ENCODE measurements at regions not wholly inside any gene's neighbourhood (a gene's known extent, or its start where the extent isn't known, plus 50 kb on each side); places are given as distances from the start of the nearest gene placed in this dataset.
"Not testable (repeated sequence)": the region's sequence is repeated elsewhere in the genome, so short reads cannot be mapped to it uniquely, and the experiment has no call there.

GRCh38 chr5:82644766-82645165 is 366.6 kb upstream of the RPS23 start:
- DNase-seq (ENCODE audit: low read depth in 2 of 2), result no peak

GRCh38 chr5:82644229-82644628 is 366.1 kb upstream of the RPS23 start:
- no peak for DNase-seq (ENCODE audit: low read depth in 2 of 2)

GRCh38 chr5:82642313-82642712 is 364.2 kb upstream of the RPS23 start:
- DNase-seq (ENCODE audit: low read depth in 2 of 2), result no peak

- DNase-seq (ENCODE audit: low read depth in 2 of 2), result no peak
These were observed 363.3 kb upstream of the RPS23 start for GRCh38 chr5:82641331-82642003.

DNA sequence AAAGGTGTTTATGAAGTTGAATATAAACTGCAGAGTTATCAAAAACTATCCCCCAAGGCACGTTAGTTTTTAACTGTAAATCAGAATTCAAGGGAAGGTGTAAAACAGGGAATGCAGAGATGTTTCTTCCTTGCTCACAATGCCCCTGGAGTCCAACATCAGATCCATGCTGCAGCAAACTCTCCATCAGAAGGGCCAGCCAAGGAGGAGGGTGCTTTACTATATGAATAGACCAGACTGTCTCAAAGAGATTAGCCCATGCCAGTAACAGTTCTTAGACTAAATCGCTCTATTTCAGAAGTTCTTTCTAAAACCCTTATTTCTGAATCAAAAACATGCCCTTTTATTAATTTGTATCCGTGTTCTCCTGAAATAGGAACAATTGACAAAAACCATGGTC is 362.8 kb upstream of the RPS23 start:
- DNase-seq (ENCODE audit: low read depth in 2 of 2), result no peak

DNA sequence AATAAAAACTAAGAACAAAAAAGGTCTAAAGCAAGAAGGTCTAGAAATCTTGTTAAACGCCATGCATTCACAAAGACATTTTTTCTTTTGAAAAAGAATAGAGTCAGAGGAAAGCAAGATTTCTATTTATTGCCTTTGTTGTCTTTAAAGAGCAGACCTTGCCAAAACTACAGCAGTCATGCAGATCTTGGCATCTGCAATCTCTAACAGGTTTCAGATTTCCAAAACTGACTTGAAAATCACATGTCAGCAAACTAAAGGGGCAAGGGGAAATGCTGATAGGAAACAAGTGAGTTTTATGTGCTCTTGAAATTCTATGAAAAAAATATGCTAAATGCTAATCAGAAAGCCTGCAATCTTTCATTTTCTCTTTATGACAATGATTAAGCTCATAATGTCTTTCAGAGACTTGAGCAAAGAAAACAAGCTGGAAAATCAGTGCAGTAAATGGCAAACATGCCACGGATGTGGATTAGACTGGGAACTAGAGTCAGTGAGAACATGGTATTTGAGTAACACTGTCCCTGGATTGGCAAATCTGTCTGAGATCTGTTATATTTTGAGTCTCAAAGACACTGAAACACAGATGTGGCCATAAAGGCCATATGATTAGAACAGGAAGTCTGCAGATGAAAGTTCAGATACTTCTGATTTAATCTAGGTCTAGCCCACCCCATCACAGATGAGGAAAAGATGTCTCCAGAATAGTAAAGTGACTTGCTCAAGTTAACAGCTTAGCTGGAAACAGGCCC is 361.4 kb upstream of the RPS23 start:
- no peak for DNase-seq (ENCODE audit: low read depth in 2 of 2)

DNA sequence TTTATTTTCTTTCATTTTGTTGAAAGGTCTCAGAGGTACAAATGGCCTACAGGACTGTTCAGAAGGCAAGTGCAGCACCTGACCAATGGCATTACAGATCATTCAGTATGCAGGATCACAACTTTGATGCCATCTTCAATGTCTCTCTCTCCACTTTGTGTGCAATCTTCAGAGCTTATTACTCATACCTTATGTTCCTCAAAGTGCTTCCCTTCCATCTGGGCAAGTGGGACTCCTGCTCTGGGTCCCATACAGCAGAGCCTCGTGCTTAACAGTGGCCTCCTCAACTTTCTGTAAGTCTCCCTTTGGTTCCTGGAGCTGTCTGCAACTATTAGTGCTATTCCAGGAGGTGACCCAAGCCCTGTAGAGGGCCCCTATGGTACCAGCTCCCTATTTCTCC is 358.4 kb upstream of the RPS23 start:
- DNase-seq (ENCODE audit: low read depth in 2 of 2), result no peak

DNA sequence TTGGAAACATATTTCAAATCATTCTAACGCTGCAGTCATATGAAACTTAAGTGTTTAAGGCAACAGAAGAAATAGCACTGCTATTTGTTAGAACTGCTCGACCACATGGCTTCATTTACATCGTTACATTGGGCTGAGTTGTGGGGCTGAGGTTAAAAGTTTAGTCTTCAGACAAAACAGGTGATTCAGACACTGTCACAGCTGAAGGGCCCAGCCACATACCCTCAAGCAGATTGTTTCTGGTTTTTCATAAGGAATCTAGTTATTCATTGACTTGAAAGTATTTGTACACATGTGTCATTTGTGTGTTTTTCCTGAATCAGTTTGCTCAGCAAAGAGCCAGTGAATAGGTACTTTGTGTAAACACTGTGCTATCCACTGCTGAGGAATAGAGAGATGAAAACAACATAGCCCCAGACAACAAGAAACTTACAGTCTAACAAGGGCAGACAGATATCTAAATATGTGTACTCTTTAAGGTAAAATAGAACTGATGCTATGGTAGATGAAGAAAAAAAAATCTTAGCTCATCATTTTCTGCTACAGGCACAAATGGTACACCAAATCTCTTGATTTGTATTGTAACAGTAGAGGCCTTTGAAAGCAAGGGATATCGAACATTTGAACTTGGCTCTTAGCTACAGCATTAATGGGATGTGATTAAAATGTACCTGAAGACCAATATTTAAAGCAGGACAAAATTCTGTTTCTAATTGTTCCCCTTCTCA is 357.6 kb upstream of the RPS23 start:
- DNase-seq (ENCODE audit: low read depth in 2 of 2), result no peak

DNA sequence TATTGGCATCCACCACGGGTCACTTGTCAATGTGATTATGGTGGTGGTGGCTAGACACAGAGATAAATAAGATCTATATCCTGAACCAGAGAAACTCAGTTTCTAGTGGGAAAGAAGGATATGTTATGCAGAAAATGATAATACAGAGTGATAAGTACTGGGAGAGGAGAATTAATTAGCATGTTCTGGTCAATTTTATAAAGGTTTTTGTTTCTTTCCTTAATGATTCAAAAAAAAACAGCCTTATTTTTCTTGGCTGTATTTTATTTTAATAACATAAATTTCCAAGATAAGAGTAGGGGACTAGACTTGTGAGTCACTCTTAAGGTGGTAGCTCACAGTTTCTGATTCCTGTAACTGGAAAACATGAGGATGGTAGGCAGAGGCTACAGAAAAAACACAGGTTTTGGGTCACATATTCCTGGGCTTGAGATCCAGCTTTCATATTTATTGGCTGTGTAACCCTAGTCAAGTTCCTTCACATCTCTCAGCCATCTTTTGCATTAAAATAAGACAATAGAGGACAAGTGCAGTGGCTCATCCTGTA is 350.3 kb upstream of the RPS23 start:
- no peak for DNase-seq (ENCODE audit: low read depth in 2 of 2)

DNA sequence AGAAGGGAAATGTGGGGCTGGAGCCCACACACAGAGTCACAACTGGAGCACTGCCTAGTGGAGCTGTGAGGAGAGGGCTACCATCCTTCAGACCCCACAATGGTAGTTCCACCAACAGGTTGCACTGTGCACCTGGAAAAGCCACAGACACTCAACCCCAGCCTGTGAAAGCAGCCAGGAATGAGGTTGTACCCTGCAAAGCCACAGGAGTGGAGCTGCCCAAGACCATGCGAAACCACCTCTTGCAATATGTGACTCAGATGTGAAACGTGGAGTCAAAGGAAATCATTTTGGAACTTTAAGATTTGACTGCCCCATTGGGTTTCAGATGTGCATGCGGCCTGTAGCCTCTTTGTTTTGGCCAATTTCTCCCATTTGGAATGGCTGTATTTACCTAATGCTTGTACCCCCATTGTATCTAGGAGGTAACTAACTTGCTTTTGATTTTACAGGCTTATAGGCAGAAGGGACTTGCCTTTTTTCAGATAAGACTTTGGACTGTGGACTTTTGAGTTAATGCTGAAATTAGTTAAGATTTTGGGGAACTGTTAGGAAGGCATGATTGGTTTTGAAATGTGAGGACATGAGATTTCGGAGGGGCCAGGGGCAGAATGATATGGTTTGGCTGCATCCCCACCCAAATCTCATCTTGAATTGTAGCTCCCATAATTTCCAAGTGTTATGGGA is 348.9 kb upstream of the RPS23 start:
- not testable (repeated sequence) for DNase-seq (ENCODE audit: low read depth in 2 of 2)

DNA sequence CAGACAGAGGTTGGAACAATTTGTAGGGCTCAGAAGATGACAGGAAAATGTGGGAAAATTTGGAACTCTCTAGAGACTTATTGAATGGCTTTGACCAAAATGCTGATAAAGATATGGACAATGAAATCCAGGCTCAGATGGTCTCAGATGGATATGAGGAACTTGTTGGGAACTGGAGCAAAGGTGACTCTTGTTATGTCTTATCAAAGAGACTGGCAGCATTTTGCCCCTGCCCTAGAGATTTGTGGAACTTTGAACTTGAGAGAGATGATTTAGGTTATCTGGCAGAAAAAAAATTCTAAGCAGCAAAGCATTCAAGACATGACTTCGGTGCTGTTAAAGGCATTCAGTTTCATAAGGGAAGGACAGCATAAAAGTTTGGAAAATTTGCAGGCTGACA is 347.9 kb upstream of the RPS23 start:
- not testable (repeated sequence) for DNase-seq (ENCODE audit: low read depth in 2 of 2)

DNA sequence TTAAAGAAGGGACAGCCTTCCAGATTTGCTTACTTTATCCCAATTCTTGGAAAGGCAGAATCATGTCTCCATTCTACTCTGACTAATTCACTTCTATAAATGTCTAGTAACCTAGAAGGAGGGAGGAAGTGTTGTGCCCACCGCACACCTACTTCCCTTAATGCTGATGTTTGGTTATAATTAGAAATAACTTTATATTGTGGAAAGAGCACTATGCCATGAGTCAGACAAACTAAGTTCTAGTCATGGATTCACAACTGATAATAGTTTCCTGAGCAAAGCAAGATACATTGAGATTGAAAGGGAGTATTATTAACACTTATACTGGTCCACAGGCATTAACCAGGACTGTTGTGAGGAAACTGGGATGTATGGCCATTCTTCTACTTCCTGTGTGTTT is 345.9 kb upstream of the RPS23 start:
- DNase-seq (ENCODE audit: low read depth in 2 of 2), result no peak

GRCh38 chr5:82622711-82623514 is 344.8 kb upstream of the RPS23 start:
- DNase-seq (ENCODE audit: low read depth in 2 of 2), result no peak

DNA sequence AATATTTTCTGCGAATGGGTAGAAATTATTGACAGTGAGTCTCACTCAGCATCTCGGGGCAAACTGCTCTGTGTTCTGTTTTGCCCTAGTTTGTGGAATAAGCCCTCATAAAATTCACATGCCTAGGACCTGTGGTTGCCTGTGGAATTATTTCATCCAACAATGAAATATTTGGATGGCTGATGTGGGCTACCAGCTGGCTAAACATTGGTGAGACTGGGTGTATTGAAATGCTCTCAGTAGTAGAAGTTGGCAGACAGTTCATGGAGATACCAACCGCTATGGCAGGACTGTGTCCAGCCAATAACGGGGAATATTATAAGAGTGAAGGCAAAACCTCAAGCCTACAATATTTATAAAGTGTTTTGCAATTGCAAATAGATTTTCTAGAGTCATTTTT is 344.1 kb upstream of the RPS23 start:
- no peak for DNase-seq (ENCODE audit: low read depth in 2 of 2)

GRCh38 chr5:82620957-82621600 is 342.9 kb upstream of the RPS23 start:
- no peak for DNase-seq (ENCODE audit: low read depth in 2 of 2)

DNA sequence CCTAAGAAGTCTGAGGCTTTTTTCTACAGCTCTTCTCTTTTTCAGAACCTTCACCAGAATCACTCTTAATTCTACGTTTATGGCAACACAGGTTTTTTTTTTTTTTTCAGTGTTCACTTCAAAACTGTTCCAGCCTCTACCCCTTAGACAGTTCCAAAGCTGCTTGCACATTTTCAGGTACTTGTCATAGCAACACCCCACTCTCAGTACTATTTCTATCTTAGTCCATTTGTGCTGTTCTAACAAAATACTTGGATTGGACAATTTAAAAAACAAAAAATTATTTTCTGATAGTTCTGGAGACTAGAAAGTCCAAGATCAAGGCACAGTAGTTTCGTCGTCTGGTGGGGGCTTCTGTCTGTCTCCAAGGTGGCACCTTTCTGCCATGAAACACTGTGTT is 340.9 kb upstream of the RPS23 start:
- DNase-seq (ENCODE audit: low read depth in 2 of 2), result no peak

GRCh38 chr5:82614706-82615105 is 336.6 kb upstream of the RPS23 start:
- DNase-seq (ENCODE audit: low read depth in 2 of 2), result no peak

DNA sequence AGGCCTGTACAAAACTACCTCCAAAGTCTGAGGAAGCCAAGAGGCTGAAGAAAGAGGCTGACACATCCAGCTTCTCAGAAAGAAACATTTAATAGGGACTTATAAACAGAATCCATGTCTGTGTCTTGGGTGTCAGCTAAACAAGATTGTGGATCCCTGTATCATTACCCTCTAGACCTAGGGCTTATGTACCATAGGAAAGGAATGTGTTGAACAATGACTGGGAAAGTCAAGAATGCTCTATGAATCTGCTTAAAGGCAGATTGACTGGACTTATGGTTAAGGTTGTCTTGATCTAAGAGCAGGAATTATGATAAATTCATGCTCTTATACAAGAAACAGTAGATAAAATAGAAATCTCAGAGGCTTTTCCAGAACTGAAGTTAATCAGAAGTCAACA is 335.7 kb upstream of the RPS23 start:
- DNase-seq (ENCODE audit: low read depth in 2 of 2), result no peak

- no peak for DNase-seq (ENCODE audit: low read depth in 2 of 2)
These were observed 332.5 kb upstream of the RPS23 start for GRCh38 chr5:82610686-82611085.

DNA sequence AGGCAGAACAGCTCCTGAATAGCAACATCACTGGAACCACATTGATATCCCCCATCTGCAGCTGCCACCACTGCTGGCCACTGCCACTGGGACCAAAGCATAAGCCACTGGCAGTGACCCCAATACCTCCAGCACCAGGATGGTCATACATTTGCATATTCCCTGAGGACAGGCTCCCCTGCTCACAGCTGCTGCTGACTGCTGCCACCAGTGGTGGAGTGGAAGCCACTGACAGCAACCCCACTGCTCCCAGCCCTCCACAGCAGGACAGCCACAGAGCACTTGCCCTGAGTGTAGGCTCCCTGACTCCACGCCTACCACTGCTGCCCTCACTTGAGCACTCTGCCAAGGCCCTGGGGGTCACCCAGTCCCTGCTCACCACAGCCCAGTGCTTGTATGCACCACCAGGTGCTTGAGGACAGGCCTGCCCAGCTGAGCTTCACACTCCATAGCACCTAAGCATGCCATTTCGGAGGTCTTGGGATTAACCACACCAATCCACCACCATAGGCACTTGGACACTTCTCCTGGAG is 327.4 kb upstream of the RPS23 start:
- DNase-seq (ENCODE audit: low read depth in 2 of 2), result no peak
